Mammary epithelial cell (primary cell): ENCODE measurements at regions not wholly inside any gene's neighbourhood (a gene's known extent, or its start where the extent isn't known, plus 50 kb on each side); places are given as distances from the start of the nearest gene placed in this dataset.

Experiments used
- EZH2 ChIP-seq: IDR thresholded peaks from 2 replicates; pipeline ENCODE4 v1.6.1; 2012; ENCODE audit warnings: low read length, inconsistent platforms, borderline replicate concordance
- TF ChIP-seq, protein P1 (sequence below), 2 donors: IDR thresholded peaks in 1 of 2; conservative IDR thresholded peaks in 1 of 2; 2 replicates each; pipeline ENCODE4 v1.5.1; 2011 to 2012; ENCODE audit warnings: inconsistent platforms in 2 of 2, low read length in 2 of 2, mild to moderate bottlenecking in 2 of 2, control low read depth in 1 of 2, low read depth in 1 of 2; ENCODE audit not compliant: insufficient read depth in 1 of 2; ENCODE audit errors: extremely low read depth in 1 of 2

DNA sequence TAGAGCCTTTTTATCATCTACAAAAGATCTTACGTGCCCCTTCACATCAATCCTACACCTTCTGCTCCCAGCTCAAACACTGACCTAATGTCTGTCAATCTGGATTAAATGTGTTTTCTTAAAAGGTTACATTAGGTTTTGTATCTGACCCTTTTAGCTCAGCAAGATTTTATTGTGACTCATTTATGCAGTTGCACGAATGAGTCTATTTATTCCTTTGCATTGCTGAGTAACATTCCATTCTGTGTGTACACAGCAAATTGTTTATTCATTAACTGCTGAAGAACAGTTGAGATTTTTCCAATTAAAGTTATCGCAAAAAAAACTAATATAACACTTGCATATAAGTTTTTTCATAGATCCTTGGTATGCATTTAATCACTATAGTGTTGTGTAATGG is 253.9 kb upstream of the GPC6 start:
- TF ChIP-seq, protein P1, sequence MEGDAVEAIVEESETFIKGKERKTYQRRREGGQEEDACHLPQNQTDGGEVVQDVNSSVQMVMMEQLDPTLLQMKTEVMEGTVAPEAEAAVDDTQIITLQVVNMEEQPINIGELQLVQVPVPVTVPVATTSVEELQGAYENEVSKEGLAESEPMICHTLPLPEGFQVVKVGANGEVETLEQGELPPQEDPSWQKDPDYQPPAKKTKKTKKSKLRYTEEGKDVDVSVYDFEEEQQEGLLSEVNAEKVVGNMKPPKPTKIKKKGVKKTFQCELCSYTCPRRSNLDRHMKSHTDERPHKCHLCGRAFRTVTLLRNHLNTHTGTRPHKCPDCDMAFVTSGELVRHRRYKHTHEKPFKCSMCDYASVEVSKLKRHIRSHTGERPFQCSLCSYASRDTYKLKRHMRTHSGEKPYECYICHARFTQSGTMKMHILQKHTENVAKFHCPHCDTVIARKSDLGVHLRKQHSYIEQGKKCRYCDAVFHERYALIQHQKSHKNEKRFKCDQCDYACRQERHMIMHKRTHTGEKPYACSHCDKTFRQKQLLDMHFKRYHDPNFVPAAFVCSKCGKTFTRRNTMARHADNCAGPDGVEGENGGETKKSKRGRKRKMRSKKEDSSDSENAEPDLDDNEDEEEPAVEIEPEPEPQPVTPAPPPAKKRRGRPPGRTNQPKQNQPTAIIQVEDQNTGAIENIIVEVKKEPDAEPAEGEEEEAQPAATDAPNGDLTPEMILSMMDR (conservative IDR thresholded peaks at IDR 0.05 in 1 of 2, IDR thresholded peaks at IDR 0.05 in 1 of 2; ENCODE audit: extremely low read depth in 1 of 2, insufficient read depth in 1 of 2, low read depth in 1 of 2, low read length in 2 of 2), result no peak
- no peak for TF ChIP-seq EZH2
